GM18507 (cell line): ENCODE measurements at regions not wholly inside any gene's neighbourhood (a gene's known extent, or its start where the extent isn't known, plus 50 kb on each side); places are given as distances from the start of the nearest gene placed in this dataset.
"Not testable (repeated sequence)": the region's sequence is repeated elsewhere in the genome, so short reads cannot be mapped to it uniquely, and the experiment has no call there.

Source experiments
- DNase-seq: peaks from one replicate; pipeline ENCODE4 v3.0.0; 2011; ENCODE audit warnings: low read depth; ENCODE audit not compliant: insufficient read length; ENCODE audit errors: extremely low spot score
- FAIRE-seq: peaks from 2 replicates; lab custom pipeline; 2011; peaks lifted over from hg19 to GRCh38; lab: Jason Lieb, UNC

DNA sequence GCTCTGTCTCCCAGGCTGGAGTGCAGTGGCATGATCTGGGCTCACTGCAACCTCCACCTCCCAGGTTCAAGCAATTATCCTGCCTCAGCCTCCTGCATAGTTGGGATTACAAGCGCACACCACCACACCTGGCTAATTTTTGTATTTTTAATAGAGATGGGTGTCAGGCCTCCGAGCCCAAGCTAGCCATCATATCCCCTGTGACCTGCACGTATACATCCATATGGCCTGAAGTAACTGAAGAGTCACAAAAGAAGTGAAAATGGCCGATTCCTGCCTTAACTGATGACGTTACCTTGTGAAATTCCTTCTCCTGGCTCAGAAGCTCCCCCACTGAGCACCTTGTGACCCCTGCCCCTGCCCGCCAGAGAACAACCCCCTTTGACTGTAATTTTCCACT lies 109.6 kb upstream of the CLINT1 start:
- DNase-seq, FAIRE-seq: not testable (repeated sequence)

DNA sequence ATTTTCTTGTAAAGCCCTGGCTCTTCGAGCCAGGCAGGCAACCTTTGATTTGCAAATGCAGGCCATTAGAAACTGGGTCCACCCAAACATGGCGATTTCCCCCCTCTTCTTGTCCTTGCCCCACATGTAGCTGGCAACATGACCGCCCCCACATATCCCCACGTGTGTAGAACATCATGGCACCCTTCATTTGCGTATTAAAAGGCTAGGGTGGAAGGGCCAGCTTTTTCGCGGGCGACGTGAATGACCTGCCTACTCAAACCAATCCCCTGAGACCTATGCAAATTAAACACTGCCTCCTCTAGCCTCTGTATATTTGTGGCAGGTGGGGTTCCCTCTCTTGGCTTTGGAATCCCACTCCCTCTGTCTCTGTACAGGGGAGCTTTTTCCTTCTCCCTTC lies 107.0 kb upstream of the CLINT1 start:
- DNase-seq (no peak), FAIRE-seq (no peak)

DNA sequence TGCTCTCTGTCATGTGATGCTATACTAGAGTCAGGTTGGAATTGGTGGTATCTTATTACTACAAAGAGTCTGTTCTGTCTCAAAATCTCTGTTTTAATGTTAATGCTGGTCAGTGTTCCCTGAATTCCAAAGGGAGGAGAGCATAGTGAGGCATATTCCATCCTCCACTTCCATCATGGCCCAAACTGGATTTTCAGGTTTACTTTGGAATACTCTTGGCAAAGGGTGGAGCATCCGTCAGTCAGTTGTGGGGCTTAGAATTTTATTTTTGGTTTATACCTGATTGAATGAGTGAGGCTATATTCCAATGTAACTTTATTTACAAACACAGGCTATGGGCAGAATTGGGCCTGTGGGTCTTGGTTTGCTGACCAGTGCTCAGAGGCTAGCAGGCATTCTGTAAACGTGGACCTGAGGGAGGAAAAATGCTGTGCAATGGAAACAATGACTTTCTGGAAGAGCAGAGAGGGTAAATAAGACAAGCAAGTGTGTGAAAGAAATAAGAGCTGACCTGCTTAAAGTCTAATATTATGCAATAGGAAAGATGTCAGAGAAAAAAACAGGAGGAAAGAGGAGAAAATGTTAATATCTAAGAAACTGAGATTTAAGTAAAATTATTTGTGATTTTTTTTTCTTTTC lies 106.2 kb upstream of the CLINT1 start:
- FAIRE-seq: no peak
- DNase-seq: no peak

DNA sequence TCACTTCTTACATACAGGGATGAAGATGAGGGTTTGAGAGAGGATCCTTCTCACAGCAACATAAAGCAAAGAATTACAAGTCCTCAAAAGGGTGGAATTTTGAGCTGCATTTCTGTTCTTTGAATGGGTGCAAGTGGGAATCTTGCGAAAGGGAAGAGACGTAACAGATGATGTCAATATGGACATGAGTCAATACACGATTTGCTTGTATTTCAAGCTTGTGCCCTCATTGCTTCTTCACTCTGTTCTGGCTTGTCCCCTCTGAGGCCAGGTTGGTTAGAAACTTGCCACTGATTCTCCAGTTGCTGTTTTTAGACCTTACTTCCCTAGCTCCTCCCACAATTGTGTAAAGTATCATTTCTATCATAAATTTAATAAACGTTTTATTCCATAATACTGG lies 104.8 kb upstream of the CLINT1 start:
- no peak for DNase-seq
- no peak for FAIRE-seq

DNA sequence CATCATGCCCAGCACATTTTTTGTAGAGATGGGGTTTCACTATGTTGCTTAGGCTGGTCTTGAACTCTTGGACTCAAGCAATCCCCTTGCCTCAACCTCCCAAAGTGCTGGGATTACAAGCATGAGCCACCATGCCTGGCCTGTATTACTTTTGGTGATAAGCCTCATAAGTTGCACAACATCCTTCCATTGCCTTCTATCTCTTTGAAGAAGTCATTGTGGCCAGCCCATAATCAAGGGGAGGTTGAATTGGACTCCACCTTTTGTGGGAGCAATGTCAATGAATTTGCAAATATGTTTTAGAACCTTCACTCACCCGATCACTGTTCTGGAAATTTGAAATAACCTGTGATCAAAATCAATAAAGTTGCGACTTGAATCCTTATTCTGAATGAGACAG lies 104.3 kb upstream of the CLINT1 start:
- DNase-seq: no peak
- no peak for FAIRE-seq

DNA sequence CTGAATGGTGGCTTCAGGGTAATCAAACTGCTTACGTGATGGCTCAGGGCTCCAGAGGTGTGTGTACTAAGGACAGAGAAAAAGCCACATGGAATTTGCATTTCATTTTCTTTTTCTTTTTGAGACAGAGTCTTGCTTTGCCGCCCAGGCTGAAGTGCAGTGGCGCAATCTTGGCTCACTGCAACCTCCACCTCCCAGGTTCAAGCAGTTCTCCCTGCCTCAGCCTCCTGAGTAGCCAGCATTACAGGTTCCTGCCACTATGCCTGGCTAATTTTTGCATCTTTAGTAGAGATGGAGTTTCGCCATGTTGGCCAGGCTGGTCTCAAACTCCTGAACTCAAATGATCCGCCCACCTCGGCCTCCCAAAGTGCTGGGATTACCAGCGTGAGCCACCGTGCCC lies 103.7 kb upstream of the CLINT1 start:
- FAIRE-seq, DNase-seq: not testable (repeated sequence)

DNA sequence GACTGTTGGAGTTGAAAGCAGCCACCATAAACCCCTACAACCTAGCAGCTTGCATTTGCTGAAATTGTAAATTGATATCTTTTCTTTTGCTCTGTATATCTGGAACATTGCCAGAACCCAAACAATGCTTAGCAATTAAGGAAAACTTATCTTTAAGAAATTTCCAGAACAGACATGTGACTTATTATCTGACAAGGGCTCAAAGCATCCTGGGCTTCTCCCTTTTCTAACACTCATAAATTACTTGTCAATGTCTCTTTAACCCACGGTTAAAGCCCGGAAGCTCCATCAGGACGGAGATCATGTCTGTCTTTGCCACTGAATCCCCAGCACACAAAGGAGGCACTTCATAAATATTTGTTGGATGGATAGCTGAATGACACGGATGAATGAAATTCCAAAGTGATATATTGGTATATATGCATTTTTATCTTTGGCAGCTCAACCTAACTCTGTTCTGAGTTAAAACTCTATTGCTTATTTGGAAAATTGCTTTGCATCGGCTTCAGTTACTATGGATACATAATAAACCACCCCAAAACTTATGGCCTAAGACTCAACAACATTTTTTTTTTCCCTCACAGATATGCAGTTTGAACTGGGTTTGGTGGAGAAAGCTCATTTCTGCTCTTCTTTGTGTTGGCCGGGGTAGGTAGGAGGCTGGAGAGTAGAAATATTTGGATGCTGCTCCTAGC lies 103.1 kb upstream of the CLINT1 start:
- DNase-seq (no peak), FAIRE-seq (no peak)

DNA sequence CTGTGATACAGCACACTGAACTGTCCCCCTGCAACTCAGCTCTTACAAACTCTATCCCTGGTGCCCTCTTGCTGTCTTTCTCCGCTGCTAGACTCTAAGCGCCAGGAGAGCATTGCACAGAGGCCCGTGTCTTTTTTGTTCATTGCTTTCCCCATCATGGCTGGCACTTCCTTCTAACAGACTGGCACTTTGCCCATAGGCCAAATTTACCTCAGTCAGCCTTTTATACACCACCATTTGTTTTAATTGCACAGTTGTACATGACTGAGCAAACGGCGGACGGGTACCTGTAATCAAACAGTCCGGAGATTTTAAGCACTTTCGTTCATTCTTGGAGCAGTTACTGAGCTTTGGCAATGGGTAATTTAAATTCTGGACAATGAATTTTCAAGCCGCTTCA lies 102.2 kb upstream of the CLINT1 start:
- DNase-seq (no peak), FAIRE-seq (no peak)

DNA sequence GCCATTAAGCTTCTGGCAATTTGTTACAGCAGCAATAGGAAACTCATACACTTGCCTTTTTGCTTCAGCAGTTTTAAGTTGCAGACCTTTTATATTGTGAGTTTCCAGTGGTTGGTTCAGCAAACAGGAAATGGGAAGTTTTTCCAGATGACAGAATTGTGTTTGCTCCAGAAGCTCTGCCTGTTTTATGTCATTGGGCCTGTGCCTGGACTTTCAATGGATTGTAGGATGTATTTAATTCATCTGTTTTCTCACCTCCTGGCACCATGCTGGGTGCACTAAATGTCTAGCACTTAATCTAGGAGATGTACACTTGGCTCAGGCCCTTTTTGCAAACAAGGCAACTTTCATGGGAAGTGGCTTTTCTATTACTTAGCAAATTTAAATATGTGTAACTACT lies 100.4 kb upstream of the CLINT1 start:
- no peak for FAIRE-seq
- DNase-seq: no peak

DNA sequence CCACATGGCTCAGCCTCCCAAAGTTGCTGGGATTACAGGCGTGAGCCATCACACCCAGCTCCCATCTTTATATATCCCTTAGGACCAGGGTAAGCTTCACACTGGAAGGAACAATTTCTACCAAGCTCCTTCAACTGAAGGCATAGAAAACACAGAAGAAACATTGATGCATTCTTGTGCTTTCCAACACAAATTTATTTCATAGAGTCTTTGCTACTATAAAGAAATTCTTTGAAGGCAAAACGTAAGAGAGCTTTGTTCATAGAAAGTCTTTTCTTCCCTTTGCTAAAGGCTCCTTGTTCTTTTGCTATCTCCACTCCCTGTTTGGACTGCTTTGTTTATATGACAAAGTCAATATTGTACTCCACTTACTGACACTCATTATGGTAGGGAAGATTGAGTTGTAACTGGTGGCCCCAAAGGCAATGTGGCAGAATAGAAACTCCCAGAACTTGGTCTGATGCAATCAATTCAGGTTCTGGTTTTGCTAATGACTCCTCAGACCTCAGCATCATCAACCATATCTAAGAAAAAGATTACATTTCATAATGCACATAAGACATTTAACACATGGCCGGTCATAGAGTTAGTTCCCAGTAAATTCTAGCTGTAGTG lies 97.4 kb upstream of the CLINT1 start:
- no peak for FAIRE-seq
- DNase-seq: no peak

DNA sequence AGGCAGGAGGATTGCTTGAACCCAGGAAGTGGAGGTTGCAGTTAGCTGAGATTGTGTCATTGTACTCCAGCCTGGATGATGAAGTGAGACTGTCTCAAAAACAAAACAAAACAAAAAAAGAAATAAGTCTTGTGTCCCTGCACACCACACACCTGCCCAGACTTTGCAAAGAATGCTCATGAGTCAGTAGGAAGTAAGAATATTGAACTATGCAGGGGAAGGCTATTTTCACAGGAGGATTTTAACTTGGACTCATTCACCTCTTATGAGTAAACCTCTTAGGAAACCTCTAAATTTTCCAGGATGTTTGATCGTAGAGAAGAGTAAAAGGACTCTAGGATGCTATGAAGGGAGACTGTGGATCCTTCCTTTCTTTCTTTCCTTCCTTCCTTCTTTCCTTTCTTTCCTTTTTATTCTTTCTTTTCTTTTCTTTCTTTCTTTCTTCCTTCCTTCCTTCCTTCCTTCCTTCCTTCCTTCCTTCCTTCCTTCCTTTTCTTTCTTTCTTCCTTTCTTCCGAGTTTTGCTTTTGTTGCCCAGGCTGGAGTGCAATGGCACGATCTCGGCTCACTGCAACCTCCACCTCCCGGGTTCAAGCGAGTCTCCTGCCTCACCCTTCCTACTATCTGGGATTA lies 96.7 kb upstream of the CLINT1 start:
- no peak for FAIRE-seq
- DNase-seq: no peak

DNA sequence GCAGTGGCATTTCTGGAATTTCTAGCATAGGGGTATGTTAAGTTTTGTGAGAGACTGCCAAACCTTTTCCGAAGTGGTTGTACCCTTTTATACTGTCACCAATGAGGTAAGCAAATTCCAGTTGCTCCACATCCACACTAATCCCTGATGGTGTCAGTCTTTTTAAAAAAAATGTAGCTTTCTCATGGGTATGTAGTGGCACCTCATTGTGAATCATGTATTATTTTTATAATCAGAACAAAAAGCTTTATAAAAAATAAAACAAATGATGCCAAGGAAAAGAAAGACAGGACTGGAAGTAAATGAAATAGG lies 93.4 kb upstream of the CLINT1 start:
- DNase-seq (no peak), FAIRE-seq (no peak)

DNA sequence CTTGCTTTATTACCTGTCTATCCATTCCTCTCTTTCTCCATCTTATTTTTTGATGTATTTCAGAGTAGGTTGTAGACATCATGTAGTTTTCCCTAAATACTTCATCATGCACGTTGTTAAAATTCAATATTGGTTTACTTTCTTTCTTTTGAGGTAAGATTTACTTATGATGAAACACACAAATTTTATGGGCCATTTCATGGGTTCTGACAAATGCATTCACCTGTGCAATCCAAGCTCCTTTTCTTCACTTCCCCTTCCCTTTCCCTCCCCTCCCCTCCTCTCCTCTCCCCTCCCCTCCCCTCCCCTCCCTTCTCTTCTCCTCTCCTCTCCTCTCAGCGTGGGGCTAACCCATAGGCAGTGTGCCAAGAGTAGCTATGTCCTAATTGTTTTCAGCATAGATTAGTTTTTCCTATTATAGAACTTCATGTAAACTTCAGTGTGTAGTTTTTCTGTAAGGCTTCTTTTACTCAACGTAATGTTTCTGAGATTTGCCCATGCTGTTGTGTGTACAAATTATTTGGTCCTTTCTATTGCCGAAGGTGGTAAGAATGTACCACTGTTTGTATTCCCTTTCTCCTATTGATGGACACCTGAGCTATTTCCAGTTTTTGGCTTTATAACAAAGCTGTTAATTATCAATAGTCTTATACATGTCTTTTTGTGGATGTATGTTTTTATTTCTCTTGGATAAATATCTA lies 92.9 kb upstream of the CLINT1 start:
- FAIRE-seq: no peak
- DNase-seq: no peak

DNA sequence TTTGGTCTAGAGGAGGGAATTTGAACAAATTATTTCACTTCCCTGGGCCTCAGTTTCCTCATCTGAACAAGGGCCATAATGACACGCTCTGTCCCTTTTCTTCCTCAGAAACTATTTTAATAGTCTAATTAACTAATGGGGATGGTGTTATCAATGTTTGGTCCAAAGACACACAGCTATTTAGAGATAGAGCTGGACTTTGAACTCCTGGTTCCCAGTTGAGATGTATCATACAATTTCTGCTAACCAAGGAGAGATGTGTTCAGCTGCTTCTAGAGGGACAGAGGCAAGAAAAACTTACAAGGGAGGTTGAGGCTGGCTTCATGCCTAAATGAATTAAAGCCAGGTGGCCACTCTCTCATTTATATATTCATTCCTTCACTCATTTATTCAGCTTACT lies 90.6 kb upstream of the CLINT1 start:
- FAIRE-seq (no peak), DNase-seq (no peak)

DNA sequence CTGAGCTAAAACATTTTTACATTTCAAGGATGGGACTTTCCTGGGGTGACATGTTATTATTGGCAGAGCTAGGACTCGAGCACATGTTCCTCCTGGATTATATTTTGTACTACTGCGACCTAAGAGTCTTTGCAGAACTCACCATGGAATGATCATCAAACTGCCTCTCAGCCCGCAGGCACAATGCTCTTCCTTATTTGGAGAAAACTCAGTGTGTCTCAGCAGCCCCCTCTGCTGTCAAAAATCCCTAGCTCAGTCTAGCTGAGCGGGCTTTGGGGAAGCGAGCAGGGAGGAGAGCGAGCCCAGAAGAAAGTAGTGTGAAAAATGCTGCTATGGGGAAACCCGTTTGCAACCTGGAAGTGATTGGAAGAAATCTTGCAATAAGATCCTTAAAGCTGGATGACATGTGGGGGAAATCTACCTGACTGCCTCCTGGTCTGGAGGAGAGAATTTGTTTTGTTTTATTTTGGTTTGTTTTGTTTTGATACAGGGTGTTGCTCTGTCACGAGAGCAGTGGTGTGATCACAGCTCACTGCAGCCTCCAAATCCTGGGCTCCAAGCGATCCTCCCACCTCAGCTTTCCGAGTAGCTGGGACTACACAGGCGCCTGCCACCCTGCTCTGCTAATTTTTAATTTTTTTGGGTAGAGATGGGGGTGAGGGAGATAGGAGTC lies 89.9 kb upstream of the CLINT1 start:
- FAIRE-seq (peak; percentile 94), DNase-seq (peak; percentile 39)

DNA sequence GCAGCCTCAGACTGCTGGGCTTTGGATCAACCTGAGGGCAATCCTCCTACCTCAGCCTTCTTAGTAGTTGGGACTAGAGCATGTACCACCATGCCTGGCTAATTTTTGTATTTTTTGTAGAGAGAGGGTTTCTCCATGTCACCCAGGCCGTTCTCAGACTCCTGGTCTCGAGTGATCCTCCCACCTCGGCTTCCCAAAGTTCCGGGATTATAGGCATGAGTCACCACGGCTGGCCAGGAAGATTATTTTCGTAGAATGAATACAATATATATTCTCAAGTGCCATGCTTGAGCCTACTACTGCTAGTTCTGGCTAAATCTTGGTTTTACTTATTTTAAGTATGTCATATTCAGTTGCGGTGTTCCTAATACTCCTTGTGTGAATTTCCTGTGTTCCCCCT lies 88.2 kb upstream of the CLINT1 start:
- FAIRE-seq: no peak
- DNase-seq: no peak

DNA sequence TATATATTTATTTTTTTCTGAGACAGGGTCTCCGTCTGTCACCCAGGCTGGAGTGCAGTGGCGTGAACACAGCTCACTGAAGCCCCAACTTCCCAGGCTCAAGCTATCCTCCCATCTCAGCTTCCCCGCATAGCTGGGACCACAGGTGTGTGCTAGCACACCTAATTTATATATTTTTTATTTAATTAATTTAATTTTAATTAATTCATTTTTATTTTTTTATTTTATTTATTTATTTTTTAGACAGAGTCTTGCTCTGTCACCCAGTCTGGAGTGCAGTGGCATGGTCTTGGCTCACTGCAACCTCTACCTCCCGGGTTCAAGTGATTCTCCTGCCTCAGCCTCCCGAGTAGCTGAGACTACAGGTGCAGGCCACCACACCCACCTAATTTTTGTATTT lies 86.9 kb upstream of the CLINT1 start:
- not testable (repeated sequence) for DNase-seq, FAIRE-seq

DNA sequence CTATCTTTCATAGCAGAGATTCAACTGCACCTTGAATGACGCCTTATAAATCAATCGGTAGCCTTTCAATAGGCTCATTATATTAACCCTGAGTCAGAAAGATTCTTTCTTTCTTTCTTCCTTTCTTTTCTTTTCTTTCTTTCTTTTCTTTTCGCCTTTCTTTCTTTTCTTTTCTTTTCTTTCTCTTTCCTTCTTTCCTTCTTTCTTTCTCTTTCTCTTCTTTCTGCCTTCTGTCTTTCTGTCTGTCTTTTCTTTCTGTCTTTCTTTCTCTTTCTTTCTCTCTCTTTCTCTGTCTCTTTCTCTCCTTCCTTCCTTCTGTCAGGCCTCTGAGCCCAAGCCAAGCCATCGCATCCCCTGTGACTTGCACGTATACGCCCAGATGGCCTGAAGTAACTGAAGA lies 86.0 kb upstream of the CLINT1 start:
- no peak for FAIRE-seq
- DNase-seq: no peak

DNA sequence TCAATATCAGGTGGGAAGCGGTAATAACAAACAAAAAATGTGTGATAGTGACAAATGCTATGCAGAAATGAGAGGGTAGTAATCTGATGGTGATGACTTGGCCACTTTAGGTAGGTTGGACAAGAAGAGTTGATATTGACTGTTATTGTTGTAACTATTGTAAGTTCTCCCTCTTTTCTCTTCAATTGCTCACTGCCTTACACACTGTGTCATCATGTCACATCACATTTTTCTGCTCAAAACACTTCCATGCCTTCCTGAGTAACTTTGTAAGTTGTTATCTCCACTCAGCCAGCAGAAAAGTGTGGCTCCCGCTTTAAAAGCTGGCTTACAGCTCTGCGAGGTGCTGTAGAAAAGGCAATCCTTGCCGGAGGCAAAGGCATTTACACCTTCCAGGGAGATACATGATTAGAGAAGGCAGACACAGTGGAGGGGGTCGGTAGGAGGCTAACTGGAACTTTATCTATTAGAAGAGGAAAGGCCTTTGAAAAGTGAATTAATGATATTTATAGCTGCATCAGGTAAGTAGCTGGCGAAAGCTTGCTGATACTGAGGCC lies 85.2 kb upstream of the CLINT1 start:
- DNase-seq (no peak), FAIRE-seq (no peak)
